ENCODE measurements at regions not wholly inside any gene's neighbourhood (a gene's known extent, or its start where the extent isn't known, plus 50 kb on each side); places are given as distances from the start of the nearest gene placed in this dataset.
"Not testable (repeated sequence)": the region's sequence is repeated elsewhere in the genome, so short reads cannot be mapped to it uniquely, and the experiment has no call there.

- no peaks in the 10 kb centered on the region for H3K9me3 ChIP-seq (replicated peaks in 1 of 3)
- no peak overlapping the region for H3K27ac ChIP-seq
- H3K36me3 ChIP-seq (replicated peaks in 1 of 2), result no peaks in the 10 kb centered on the region
- H3K4me1 ChIP-seq (replicated peaks in 1 of 2), result no peaks in the 10 kb centered on the region
- TF ChIP-seq CTCF (IDR thresholded peaks at IDR 0.05) (no peak), POLR2A (IDR thresholded peaks at IDR 0.05) (no peak)
- H3K27me3 ChIP-seq, result no peaks in the 10 kb centered on the region
- intact Hi-C loops (cut with DNase I), result no loop called here
- DNase-seq, result no peak
- WGBS, 4 donors, result 83 to 94% (median 89%) methylated on average over 3 of the region's 3 CpGs
- no peak overlapping the region for H3K4me3 ChIP-seq
Measured at GRCh38 chr2:187617120-187617519, 62.9 kb upstream of the TFPI start.

- no peak for TF ChIP-seq POLR2A (IDR thresholded peaks at IDR 0.05)
- no peak for TF ChIP-seq CTCF (IDR thresholded peaks at IDR 0.05)
- no peaks in the 10 kb centered on the region for H3K36me3 ChIP-seq (replicated peaks in 1 of 2)
- DNase-seq, result no peak
- no peaks in the 10 kb centered on the region for H3K4me1 ChIP-seq (replicated peaks in 1 of 2)
- intact Hi-C loops (cut with DNase I), result no loop called here
- H3K27me3 ChIP-seq, result no peaks in the 10 kb centered on the region
- H3K4me3 ChIP-seq, result no peak overlapping the region
- H3K27ac ChIP-seq, result no peak overlapping the region
- no peaks in the 10 kb centered on the region for H3K9me3 ChIP-seq (replicated peaks in 1 of 3)
Measured at GRCh38 chr2:187617905-187618304, 63.7 kb upstream of the TFPI start.

GRCh38 chr2:187618813-187619212 lies 64.6 kb upstream of the TFPI start:
- WGBS, 4 donors, result 52 to 70% (median 56%) methylated on average over 2 of the region's 2 CpGs
- Histone ChIP-seq H3K36me3 (replicated peaks in 1 of 2) (no peaks in the 10 kb centered on the region), H3K4me3 (no peak overlapping the region), H3K27me3 (no peaks in the 10 kb centered on the region), H3K27ac (no peak overlapping the region), H3K9me3 (replicated peaks in 1 of 3) (no peaks in the 10 kb centered on the region), H3K4me1 (replicated peaks in 1 of 2) (no peaks in the 10 kb centered on the region)
- DNase-seq, result no peak
- intact Hi-C loops (cut with DNase I), result no loop called here
- TF ChIP-seq CTCF (IDR thresholded peaks at IDR 0.05) (no peak), POLR2A (IDR thresholded peaks at IDR 0.05) (no peak)

GRCh38 chr2:187627153-187627552 lies 72.9 kb upstream of the TFPI start:
- Histone ChIP-seq H3K9me3 (replicated peaks in 1 of 3) (no peaks in the 10 kb centered on the region), H3K27ac (no peak overlapping the region), H3K4me1 (replicated peaks in 1 of 2) (no peaks in the 10 kb centered on the region), H3K27me3 (no peaks in the 10 kb centered on the region), H3K36me3 (replicated peaks in 1 of 2) (no peaks in the 10 kb centered on the region), H3K4me3 (no peak overlapping the region)
- WGBS, 4 donors, result 74 to 91% (median 78%) methylated on average over 3 of the region's 3 CpGs
- DNase-seq, result no peak
- intact Hi-C loops (cut with DNase I), result no loop called here
- TF ChIP-seq POLR2A (IDR thresholded peaks at IDR 0.05), result no peak
- TF ChIP-seq CTCF (IDR thresholded peaks at IDR 0.05), result no peak

GRCh38 chr2:187636731-187637391 lies 82.6 kb upstream of the TFPI start:
- H3K9me3 ChIP-seq (replicated peaks in 1 of 3); H3K36me3 ChIP-seq (replicated peaks in 1 of 2); H3K4me1 ChIP-seq (replicated peaks in 1 of 2); intact Hi-C loops (cut with DNase I); H3K27ac ChIP-seq; DNase-seq; H3K4me3 ChIP-seq; H3K27me3 ChIP-seq: not testable (repeated sequence)
- 95 to 100% (median 96%) methylated on average over 10 to 53 of the region's 53 CpGs for WGBS, 4 donors

- H3K27me3 ChIP-seq; H3K9me3 ChIP-seq (replicated peaks in 1 of 3); H3K36me3 ChIP-seq (replicated peaks in 1 of 2); DNase-seq; H3K4me1 ChIP-seq (replicated peaks in 1 of 2); H3K4me3 ChIP-seq; H3K27ac ChIP-seq; intact Hi-C loops (cut with DNase I): not testable (repeated sequence)
- 87 to 97% (median 93%) methylated on average over 2 to 19 of the region's 19 CpGs for WGBS, 4 donors
Measured at GRCh38 chr2:187637392-187637740, 83.1 kb upstream of the TFPI start.

- H3K27ac ChIP-seq; H3K27me3 ChIP-seq; H3K9me3 ChIP-seq (replicated peaks in 1 of 3); intact Hi-C loops (cut with DNase I); DNase-seq; H3K4me3 ChIP-seq; H3K4me1 ChIP-seq (replicated peaks in 1 of 2); H3K36me3 ChIP-seq (replicated peaks in 1 of 2): not testable (repeated sequence)
- WGBS, 4 donors, result 91 to 96% (median 91%) methylated on average over 13 to 20 of the region's 20 CpGs
Measured at GRCh38 chr2:187637771-187638170, 83.5 kb upstream of the TFPI start.

All from adrenal gland (tissue), 9 donors.